Liver (tissue), 8 donors: ENCODE measurements at regions not wholly inside any gene's neighbourhood (a gene's known extent, or its start where the extent isn't known, plus 50 kb on each side); places are given as distances from the start of the nearest gene placed in this dataset.

Experiments
- DNase-seq: peaks from one replicate; pipeline ENCODE4 v3.0.0-alpha.2; 2017; ENCODE audit warnings: low spot score
- H3K27ac ChIP-seq, 2 donors: one replicate each; pipeline ENCODE4 v1.7.0; 2013; ENCODE audit warnings: inconsistent platforms in 2 of 2, low read length in 2 of 2, control low read depth in 1 of 2, low read depth in 1 of 2, mild to moderate bottlenecking in 1 of 2
- H3K27me3 ChIP-seq, 4 donors: one replicate each; pipeline versions ENCODE4 v1.6.1 to v1.7.0; 2013; ENCODE audit warnings: low read length in 3 of 4, inconsistent platforms in 1 of 4, mild to moderate bottlenecking in 1 of 4, moderate library complexity in 1 of 4; ENCODE audit not compliant: control insufficient read depth in 4 of 4, insufficient read depth in 4 of 4
- H3K36me3 ChIP-seq, 4 donors: one replicate each; pipeline versions ENCODE4 v1.6.1 to v1.7.0; 2013; ENCODE audit warnings: low read length in 3 of 4, mild to moderate bottlenecking in 3 of 4, low read depth in 1 of 4, moderate library complexity in 1 of 4; ENCODE audit not compliant: control insufficient read depth in 4 of 4, insufficient read depth in 3 of 4
- H3K4me1 ChIP-seq, 4 donors: one replicate each; pipeline versions ENCODE4 v1.6.1 to v1.7.0; 2013; ENCODE audit warnings: low read length in 3 of 4, mild to moderate bottlenecking in 3 of 4, moderate library complexity in 1 of 4; ENCODE audit not compliant: control insufficient read depth in 4 of 4, insufficient read depth in 4 of 4
- H3K4me3 ChIP-seq, 3 donors: one replicate each; pipeline versions ENCODE4 v1.6.1 to v1.7.0; 2013; ENCODE audit warnings: low read length in 3 of 3, control low read depth in 1 of 3, low read depth in 1 of 3, mild to moderate bottlenecking in 1 of 3
- H3K9ac ChIP-seq, 2 donors: one replicate each; pipeline ENCODE4 v1.7.0; 2013; ENCODE audit warnings: low read length in 2 of 2, mild to moderate bottlenecking in 2 of 2, moderate library complexity in 2 of 2, control low read depth in 1 of 2, low read depth in 1 of 2
- H3K9me3 ChIP-seq, 4 donors: one replicate each; pipeline versions ENCODE4 v1.6.1 to v1.7.0; 2013; ENCODE audit warnings: low read length in 3 of 4; ENCODE audit not compliant: control insufficient read depth in 4 of 4
- EGR1 ChIP-seq, 2 donors: IDR thresholded peaks; 2 replicates each; pipeline ENCODE4 v1.6.1; 2016 to 2018; ENCODE audit warnings: antibody characterized with exemption in 2 of 2, low read depth in 2 of 2
- FOXA1 ChIP-seq: IDR thresholded peaks from 2 replicates; pipeline ENCODE4 v1.6.1; 2016; ENCODE audit warnings: antibody characterized with exemption
- GABPA ChIP-seq, 2 donors: IDR thresholded peaks in 1 of 2; conservative IDR thresholded peaks in 1 of 2; 2 replicates each; pipeline ENCODE4 v1.6.1; 2016; ENCODE audit warnings: antibody characterized with exemption in 2 of 2, mild to moderate bottlenecking in 1 of 2, moderate library complexity in 1 of 2
- HNF4A ChIP-seq, 2 donors: conservative IDR thresholded peaks; 2 replicates each; pipeline ENCODE4 v1.6.1; 2016; ENCODE audit warnings: antibody characterized with exemption in 2 of 2, mild to moderate bottlenecking in 2 of 2
- HNF4G ChIP-seq: IDR thresholded peaks from 2 replicates; pipeline ENCODE4 v1.6.1; 2016; ENCODE audit warnings: antibody characterized with exemption
- JUND ChIP-seq, 2 donors: IDR thresholded peaks; 2 replicates each; pipeline ENCODE4 v1.6.1; 2016; ENCODE audit warnings: antibody characterized with exemption in 2 of 2
- NR2F2 ChIP-seq: IDR thresholded peaks from 2 replicates; pipeline ENCODE4 v1.6.1; 2016; ENCODE audit warnings: antibody characterized with exemption
- RAD21 ChIP-seq, 2 donors: IDR thresholded peaks; 2 replicates each; pipeline ENCODE4 v1.6.1; 2016; ENCODE audit warnings: antibody characterized with exemption in 2 of 2, mild to moderate bottlenecking in 2 of 2
- RXRA ChIP-seq, 2 donors: IDR thresholded peaks; 2 replicates each; pipeline ENCODE4 v1.6.1; 2017 to 2018; ENCODE audit warnings: antibody characterized with exemption in 2 of 2, mild to moderate bottlenecking in 1 of 2
- TAF1 ChIP-seq: conservative IDR thresholded peaks from 2 replicates; pipeline ENCODE4 v1.6.1; 2016; ENCODE audit warnings: antibody characterized with exemption, mild to moderate bottlenecking
- WGBS: extraction: QIAGEN DNeasy Blood & Tissue Kit; methylation state at CpG from one replicate; pipeline ENCODE4 v1.1.7; 2013; 5-methylcytosine and 5-hydroxymethylcytosine counted together
- TF ChIP-seq, protein P1 (sequence below): IDR thresholded peaks from 2 replicates; pipeline ENCODE4 v1.6.1; 2016; ENCODE audit warnings: antibody characterized with exemption
- TF ChIP-seq, protein P2 (sequence below): IDR thresholded peaks from 2 replicates; pipeline ENCODE4 v1.6.1; 2016; ENCODE audit warnings: antibody characterized with exemption
- TF ChIP-seq, protein P3 (sequence below): IDR thresholded peaks from 2 replicates; pipeline ENCODE4 v1.6.1; 2016; ENCODE audit warnings: antibody characterized with exemption, mild to moderate bottlenecking
- TF ChIP-seq, protein P4 (sequence below): IDR thresholded peaks from 2 replicates; pipeline ENCODE4 v1.6.1; 2016; ENCODE audit warnings: antibody characterized with exemption
- TF ChIP-seq, protein P5 (sequence below): fragments of 150-350 bp; IDR thresholded peaks from 2 replicates; pipeline ENCODE4 v1.5.1; 2017; ENCODE audit warnings: improper control_type of control experiment, low read depth, low read length; ENCODE audit not compliant: missing input control
- donor health status: healthy.
- donor health status: healthy.
- donor health status: healthy.
- donor health status: healthy.
- donor health status: healthy.

DNA sequence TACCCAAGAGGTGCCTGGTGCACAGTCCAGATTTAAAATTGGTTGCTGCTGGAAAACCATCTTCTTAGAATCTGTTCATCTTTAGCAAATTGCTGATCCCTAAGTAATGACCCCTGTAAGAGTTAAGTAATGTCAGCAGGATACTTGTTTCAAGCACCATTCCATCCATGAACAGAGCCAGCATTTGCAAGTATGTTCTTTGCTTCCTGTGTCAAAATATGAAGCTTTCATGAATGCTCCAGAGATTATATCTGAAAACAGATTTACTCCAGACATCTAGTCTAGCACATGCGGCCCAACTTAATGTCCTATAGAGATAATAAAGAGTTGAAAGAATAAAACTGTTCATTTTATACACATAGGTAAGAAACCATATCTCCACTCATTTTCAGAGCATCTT, 98.7 kb upstream of the ZNF438 start (continued):
- TF ChIP-seq, protein P1, sequence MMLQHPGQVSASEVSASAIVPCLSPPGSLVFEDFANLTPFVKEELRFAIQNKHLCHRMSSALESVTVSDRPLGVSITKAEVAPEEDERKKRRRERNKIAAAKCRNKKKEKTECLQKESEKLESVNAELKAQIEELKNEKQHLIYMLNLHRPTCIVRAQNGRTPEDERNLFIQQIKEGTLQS, result no peak
- TF ChIP-seq, protein P2, sequence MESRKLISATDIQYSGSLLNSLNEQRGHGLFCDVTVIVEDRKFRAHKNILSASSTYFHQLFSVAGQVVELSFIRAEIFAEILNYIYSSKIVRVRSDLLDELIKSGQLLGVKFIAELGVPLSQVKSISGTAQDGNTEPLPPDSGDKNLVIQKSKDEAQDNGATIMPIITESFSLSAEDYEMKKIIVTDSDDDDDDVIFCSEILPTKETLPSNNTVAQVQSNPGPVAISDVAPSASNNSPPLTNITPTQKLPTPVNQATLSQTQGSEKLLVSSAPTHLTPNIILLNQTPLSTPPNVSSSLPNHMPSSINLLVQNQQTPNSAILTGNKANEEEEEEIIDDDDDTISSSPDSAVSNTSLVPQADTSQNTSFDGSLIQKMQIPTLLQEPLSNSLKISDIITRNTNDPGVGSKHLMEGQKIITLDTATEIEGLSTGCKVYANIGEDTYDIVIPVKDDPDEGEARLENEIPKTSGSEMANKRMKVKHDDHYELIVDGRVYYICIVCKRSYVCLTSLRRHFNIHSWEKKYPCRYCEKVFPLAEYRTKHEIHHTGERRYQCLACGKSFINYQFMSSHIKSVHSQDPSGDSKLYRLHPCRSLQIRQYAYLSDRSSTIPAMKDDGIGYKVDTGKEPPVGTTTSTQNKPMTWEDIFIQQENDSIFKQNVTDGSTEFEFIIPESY, result no peak
- no peak for TF ChIP-seq HNF4G
- no peak for TF ChIP-seq RXRA (IDR thresholded peaks at IDR 0.05)

DNA sequence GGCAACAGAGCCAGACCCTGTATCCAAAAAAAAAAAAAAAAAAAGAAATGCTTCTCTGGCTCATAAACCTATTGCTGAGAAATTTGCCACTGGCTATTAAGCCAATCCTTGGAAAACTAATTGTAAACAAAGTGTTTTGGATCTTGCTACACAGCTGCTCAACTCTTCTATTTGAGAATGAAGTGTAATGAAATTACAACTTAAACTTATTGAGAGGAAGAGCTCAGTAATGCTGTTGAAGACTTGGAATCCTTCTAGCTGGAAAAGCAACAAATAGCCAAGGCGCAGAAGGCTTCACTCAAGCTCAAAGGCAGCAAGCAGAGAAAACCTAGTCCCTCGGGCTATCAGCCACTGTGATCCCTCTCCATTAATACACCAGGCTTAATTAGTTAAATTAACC, 99.6 kb upstream of the ZNF438 start:
- H3K4me1 ChIP-seq, result peaks cover 0 to 7% (median 3%) of the 10 kb centered on the region in 4 donors
- H3K9ac ChIP-seq, result no peak overlapping the region
- no peak for DNase-seq
- no peak overlapping the region for H3K4me3 ChIP-seq
- TF ChIP-seq, protein P3, sequence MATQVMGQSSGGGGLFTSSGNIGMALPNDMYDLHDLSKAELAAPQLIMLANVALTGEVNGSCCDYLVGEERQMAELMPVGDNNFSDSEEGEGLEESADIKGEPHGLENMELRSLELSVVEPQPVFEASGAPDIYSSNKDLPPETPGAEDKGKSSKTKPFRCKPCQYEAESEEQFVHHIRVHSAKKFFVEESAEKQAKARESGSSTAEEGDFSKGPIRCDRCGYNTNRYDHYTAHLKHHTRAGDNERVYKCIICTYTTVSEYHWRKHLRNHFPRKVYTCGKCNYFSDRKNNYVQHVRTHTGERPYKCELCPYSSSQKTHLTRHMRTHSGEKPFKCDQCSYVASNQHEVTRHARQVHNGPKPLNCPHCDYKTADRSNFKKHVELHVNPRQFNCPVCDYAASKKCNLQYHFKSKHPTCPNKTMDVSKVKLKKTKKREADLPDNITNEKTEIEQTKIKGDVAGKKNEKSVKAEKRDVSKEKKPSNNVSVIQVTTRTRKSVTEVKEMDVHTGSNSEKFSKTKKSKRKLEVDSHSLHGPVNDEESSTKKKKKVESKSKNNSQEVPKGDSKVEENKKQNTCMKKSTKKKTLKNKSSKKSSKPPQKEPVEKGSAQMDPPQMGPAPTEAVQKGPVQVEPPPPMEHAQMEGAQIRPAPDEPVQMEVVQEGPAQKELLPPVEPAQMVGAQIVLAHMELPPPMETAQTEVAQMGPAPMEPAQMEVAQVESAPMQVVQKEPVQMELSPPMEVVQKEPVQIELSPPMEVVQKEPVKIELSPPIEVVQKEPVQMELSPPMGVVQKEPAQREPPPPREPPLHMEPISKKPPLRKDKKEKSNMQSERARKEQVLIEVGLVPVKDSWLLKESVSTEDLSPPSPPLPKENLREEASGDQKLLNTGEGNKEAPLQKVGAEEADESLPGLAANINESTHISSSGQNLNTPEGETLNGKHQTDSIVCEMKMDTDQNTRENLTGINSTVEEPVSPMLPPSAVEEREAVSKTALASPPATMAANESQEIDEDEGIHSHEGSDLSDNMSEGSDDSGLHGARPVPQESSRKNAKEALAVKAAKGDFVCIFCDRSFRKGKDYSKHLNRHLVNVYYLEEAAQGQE, result no peak
- TF ChIP-seq RXRA (IDR thresholded peaks at IDR 0.05) (no peak), HNF4A (conservative IDR thresholded peaks at IDR 0.05) (no peak), TAF1 (no peak), JUND (IDR thresholded peaks at IDR 0.05) (no peak), NR2F2 (no peak), GABPA (IDR thresholded peaks at IDR 0.05 in 1 of 2, conservative IDR thresholded peaks at IDR 0.05 in 1 of 2) (no peak), EGR1 (IDR thresholded peaks at IDR 0.05; ENCODE audit: low read depth in 2 of 2) (no peak), RAD21 (IDR thresholded peaks at IDR 0.05) (no peak), HNF4G (no peak), FOXA1 (no peak)
- TF ChIP-seq, protein P1, result no peak
- TF ChIP-seq, protein P4, sequence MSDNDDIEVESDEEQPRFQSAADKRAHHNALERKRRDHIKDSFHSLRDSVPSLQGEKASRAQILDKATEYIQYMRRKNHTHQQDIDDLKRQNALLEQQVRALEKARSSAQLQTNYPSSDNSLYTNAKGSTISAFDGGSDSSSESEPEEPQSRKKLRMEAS, result no peak
- H3K36me3 ChIP-seq, result no peaks in the 10 kb centered on the region
- H3K9me3 ChIP-seq, result no peaks in the 10 kb centered on the region
- H3K27ac ChIP-seq, result no peak overlapping the region
- H3K27me3 ChIP-seq, result no peaks in the 10 kb centered on the region
- WGBS, result 91% methylated on average over 2 of the region's 2 CpGs

DNA sequence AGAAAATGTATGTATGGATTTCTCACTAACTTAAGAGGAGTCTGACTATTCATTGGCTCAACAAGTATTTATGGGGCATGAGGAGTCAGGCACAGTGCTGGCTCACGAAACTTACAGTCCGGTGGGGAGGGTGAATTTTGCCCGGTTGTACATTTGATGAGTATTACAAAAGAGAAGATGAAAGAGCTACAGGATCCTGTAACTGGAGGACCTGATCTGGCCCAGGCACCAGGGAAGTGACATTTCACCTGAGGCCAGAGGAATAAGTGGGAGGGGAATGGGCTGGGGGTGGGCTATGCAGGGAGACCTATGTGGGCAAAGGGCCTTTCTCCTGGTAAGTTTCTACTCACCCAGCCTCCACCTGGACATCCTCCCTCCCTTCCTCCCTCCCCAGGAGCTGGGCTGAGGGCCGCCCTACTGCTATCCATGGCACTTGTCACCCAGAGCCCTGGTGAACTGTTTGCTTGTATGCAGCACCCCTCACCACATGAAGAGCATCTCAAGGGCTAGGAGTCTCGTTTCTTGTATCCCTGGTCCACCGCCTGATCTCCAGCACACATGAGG, 101.1 kb upstream of the ZNF438 start:
- DNase-seq, result no peak
- H3K9me3 ChIP-seq, result no peaks in the 10 kb centered on the region
- H3K4me1 ChIP-seq, result peaks cover 0 to 7% (median 3%) of the 10 kb centered on the region in 4 donors
- whole genome bisulfite sequencing, result 94% methylated on average over 6 of the region's 6 CpGs
- no peak overlapping the region for H3K9ac ChIP-seq
- no peak overlapping the region for H3K4me3 ChIP-seq
- no peaks in the 10 kb centered on the region for H3K36me3 ChIP-seq
- no peak overlapping the region for H3K27ac ChIP-seq
- TF ChIP-seq JUND (IDR thresholded peaks at IDR 0.05) (no peak), RXRA (IDR thresholded peaks at IDR 0.05) (no peak), NR2F2 (no peak), RAD21 (IDR thresholded peaks at IDR 0.05) (no peak), FOXA1 (no peak), HNF4A (conservative IDR thresholded peaks at IDR 0.05) (no peak), TAF1 (no peak), HNF4G (no peak)
- TF ChIP-seq, protein P5, sequence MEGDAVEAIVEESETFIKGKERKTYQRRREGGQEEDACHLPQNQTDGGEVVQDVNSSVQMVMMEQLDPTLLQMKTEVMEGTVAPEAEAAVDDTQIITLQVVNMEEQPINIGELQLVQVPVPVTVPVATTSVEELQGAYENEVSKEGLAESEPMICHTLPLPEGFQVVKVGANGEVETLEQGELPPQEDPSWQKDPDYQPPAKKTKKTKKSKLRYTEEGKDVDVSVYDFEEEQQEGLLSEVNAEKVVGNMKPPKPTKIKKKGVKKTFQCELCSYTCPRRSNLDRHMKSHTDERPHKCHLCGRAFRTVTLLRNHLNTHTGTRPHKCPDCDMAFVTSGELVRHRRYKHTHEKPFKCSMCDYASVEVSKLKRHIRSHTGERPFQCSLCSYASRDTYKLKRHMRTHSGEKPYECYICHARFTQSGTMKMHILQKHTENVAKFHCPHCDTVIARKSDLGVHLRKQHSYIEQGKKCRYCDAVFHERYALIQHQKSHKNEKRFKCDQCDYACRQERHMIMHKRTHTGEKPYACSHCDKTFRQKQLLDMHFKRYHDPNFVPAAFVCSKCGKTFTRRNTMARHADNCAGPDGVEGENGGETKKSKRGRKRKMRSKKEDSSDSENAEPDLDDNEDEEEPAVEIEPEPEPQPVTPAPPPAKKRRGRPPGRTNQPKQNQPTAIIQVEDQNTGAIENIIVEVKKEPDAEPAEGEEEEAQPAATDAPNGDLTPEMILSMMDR, result no peak
- H3K27me3 ChIP-seq, result no peaks in the 10 kb centered on the region
